ENCODE measurements at regions not wholly inside any gene's neighbourhood (a gene's known extent, or its start where the extent isn't known, plus 50 kb on each side); places are given as distances from the start of the nearest gene placed in this dataset.

- TF ChIP-seq ZFP30 (CRISPR knock-in tag; IDR thresholded peaks at IDR 0.05) = no peak
- no peak for TF ChIP-seq ARNTL (CRISPR knock-in tag; IDR thresholded peaks at IDR 0.05; ENCODE audit: borderline replicate concordance, low read depth)
- no peak for TF ChIP-seq TOX (CRISPR knock-in tag; IDR thresholded peaks at IDR 0.05; ENCODE audit: borderline replicate concordance)
- no peak for TF ChIP-seq CREB5 (CRISPR knock-in tag; IDR thresholded peaks at IDR 0.05; ENCODE audit: low read depth)
- no peak for TF ChIP-seq TSHZ2 (CRISPR knock-in tag; IDR thresholded peaks at IDR 0.05)
- TF ChIP-seq ZNF565 (CRISPR knock-in tag; conservative IDR thresholded peaks at IDR 0.05; ENCODE audit: low read depth) = no peak
- no peak for TF ChIP-seq CSRNP3 (CRISPR knock-in tag; IDR thresholded peaks at IDR 0.05)
Measured at GRCh38 chr1:193472430-193472829, 286.0 kb upstream of the B3GALT2 start.
